G401.6 (cell line): ENCODE measurements at regions not wholly inside any gene's neighbourhood (a gene's known extent, or its start where the extent isn't known, plus 50 kb on each side); places are given as distances from the start of the nearest gene placed in this dataset.
"Not testable (repeated sequence)": the region's sequence is repeated elsewhere in the genome, so short reads cannot be mapped to it uniquely, and the experiment has no call there.

Experiments
- FAIRE-seq: peaks from 2 replicates; lab custom pipeline; 2012; peaks lifted over from hg19 to GRCh38; lab: Jason Lieb, UNC

GRCh38 chr13:109271555-109272541 lies 514.5 kb downstream of the IRS2 start:
- no peak for FAIRE-seq

GRCh38 chr13:109271061-109271460 lies 515.3 kb downstream of the IRS2 start:
- no peak for FAIRE-seq

GRCh38 chr13:109269381-109269780 lies 517.0 kb downstream of the IRS2 start:
- not testable (repeated sequence) for FAIRE-seq

- FAIRE-seq = not testable (repeated sequence)
Measured at GRCh38 chr13:109268492-109268891, 517.9 kb downstream of the IRS2 start.

- not testable (repeated sequence) for FAIRE-seq
Measured at GRCh38 chr13:109267400-109267799, 519.0 kb downstream of the IRS2 start.

- not testable (repeated sequence) for FAIRE-seq
Measured at GRCh38 chr13:109265438-109265742, 521.0 kb downstream of the IRS2 start.

- not testable (repeated sequence) for FAIRE-seq
Measured at GRCh38 chr13:109264603-109265437, 521.6 kb downstream of the IRS2 start.

GRCh38 chr13:109257761-109258157 lies 528.6 kb downstream of the IRS2 start:
- FAIRE-seq = not testable (repeated sequence)
